ENCODE measurements at regions not wholly inside any gene's neighbourhood (a gene's known extent, or its start where the extent isn't known, plus 50 kb on each side); places are given as distances from the start of the nearest gene placed in this dataset.

GRCh38 chr7:53988376-53988775, 553.8 kb upstream of the VSTM2A start:
- no peak for DNase-seq

- DNase-seq, result no peak
These were observed 549.0 kb upstream of the VSTM2A start for GRCh38 chr7:53993224-53993623.

- DNase-seq, result no peak
These were observed 545.3 kb upstream of the VSTM2A start for GRCh38 chr7:53996876-53997275.

- no peak for DNase-seq
These were observed 527.4 kb upstream of the VSTM2A start for GRCh38 chr7:54014765-54015164.

GRCh38 chr7:54015251-54015650, 526.9 kb upstream of the VSTM2A start:
- DNase-seq, result no peak

- no peak for DNase-seq
These were observed 504.3 kb upstream of the VSTM2A start for GRCh38 chr7:54037873-54038272.

GRCh38 chr7:54060643-54061042, 481.5 kb upstream of the VSTM2A start:
- no peak for DNase-seq

GRCh38 chr7:54066643-54067042, 475.5 kb upstream of the VSTM2A start:
- DNase-seq, result no peak

- DNase-seq, result no peak
These were observed 472.3 kb upstream of the VSTM2A start for GRCh38 chr7:54069843-54070242.

- DNase-seq, result no peak
These were observed 469.5 kb upstream of the VSTM2A start for GRCh38 chr7:54072710-54073109.

- no peak for DNase-seq
These were observed 465.6 kb upstream of the VSTM2A start for GRCh38 chr7:54076616-54077015.

GRCh38 chr7:54080525-54080924, 461.6 kb upstream of the VSTM2A start:
- DNase-seq, result no peak

GRCh38 chr7:54080971-54081370, 461.2 kb upstream of the VSTM2A start:
- DNase-seq, result no peak

GRCh38 chr7:54084340-54084739, 457.8 kb upstream of the VSTM2A start:
- DNase-seq, result no peak

- DNase-seq, result no peak
These were observed 451.4 kb upstream of the VSTM2A start for GRCh38 chr7:54090652-54091213.

GRCh38 chr7:54091322-54091721, 450.9 kb upstream of the VSTM2A start:
- no peak for DNase-seq

GRCh38 chr7:54097886-54098285, 444.3 kb upstream of the VSTM2A start:
- DNase-seq, result no peak

- DNase-seq, result no peak
These were observed 432.7 kb upstream of the VSTM2A start for GRCh38 chr7:54109501-54109900.

GRCh38 chr7:54111814-54112511, 430.2 kb upstream of the VSTM2A start:
- DNase-seq, result no peak

GRCh38 chr7:54112567-54112966, 429.6 kb upstream of the VSTM2A start:
- no peak for DNase-seq

GRCh38 chr7:54115028-54115763, 427.0 kb upstream of the VSTM2A start:
- no peak for DNase-seq

GRCh38 chr7:54116956-54117355, 425.2 kb upstream of the VSTM2A start:
- DNase-seq, result no peak

GRCh38 chr7:54129035-54129434, 413.1 kb upstream of the VSTM2A start:
- DNase-seq, result no peak

GRCh38 chr7:54141576-54141975, 400.6 kb upstream of the VSTM2A start:
- DNase-seq, result no peak

Data from bone marrow (tissue), 2 donors.